Testis (tissue), 2 donors: ENCODE measurements at regions not wholly inside any gene's neighbourhood (a gene's known extent, or its start where the extent isn't known, plus 50 kb on each side); places are given as distances from the start of the nearest gene placed in this dataset.

Experiments
- DNase-seq: peaks from one replicate; pipeline ENCODE4 v3.0.0-alpha.2; 2019
- H3K27ac ChIP-seq, 2 donors: fragments of 200-600 bp; sonication (generic); one replicate each; pipeline ENCODE4 v1.5.1; 2019
- H3K27me3 ChIP-seq: fragments of 200-600 bp; sonication (generic); one replicate; pipeline ENCODE4 v1.5.1; 2019
- H3K36me3 ChIP-seq: fragments of 200-600 bp; sonication (generic); one replicate; pipeline ENCODE4 v1.5.1; 2017; ENCODE audit warnings: low read depth; ENCODE audit errors: missing control alignments
- H3K4me1 ChIP-seq: fragments of 200-600 bp; sonication (generic); one replicate; pipeline ENCODE4 v1.5.1; 2019
- H3K4me3 ChIP-seq, 2 donors: fragments of 200-600 bp; sonication (generic); one replicate each; pipeline ENCODE4 v1.5.1; 2017 to 2019
- H3K9me3 ChIP-seq: fragments of 200-600 bp; sonication (generic); one replicate; pipeline ENCODE4 v1.5.1; 2017
- CTCF ChIP-seq, 3 experiments: fragments of 450-650 bp in 2 of 3; fragments of 200-600 bp in 1 of 3; sonication (generic) in 1 of 3; IDR thresholded peaks; one replicate each; pipeline ENCODE4 v1.5.1; 2016 to 2019; ENCODE audit warnings: antibody characterized with exemption in 3 of 3, mild to moderate bottlenecking in 2 of 3, moderate library complexity in 1 of 3
- POLR2A ChIP-seq: fragments of 450-650 bp; IDR thresholded peaks from one replicate; pipeline ENCODE4 v1.6.1; 2017; ENCODE audit warnings: antibody characterized with exemption, mild to moderate bottlenecking, moderate library complexity
- WGBS, 2 donors: methylation state at CpG; one replicate each; pipeline ENCODE4 v1.1.5; 2018; 5-methylcytosine and 5-hydroxymethylcytosine counted together
- intact Hi-C: fragments of 100-400 bp; cut with DNase I; formaldehyde crosslinking; loops from one replicate; pipeline ENCODE4 v1.15.1; 2023; ENCODE audit warnings: low total_unique reads

- Histone ChIP-seq H3K36me3 (no peaks in the 10 kb centered on the region), H3K9me3 (no peaks in the 10 kb centered on the region), H3K4me3 (no peak overlapping the region), H3K4me1 (no peaks in the 10 kb centered on the region), H3K27ac (no peak overlapping the region), H3K27me3 (no peaks in the 10 kb centered on the region)
- 75 to 83% methylated on average over 4 of the region's 4 CpGs for WGBS, 2 donors
- DNase-seq = no peak
- no peak for TF ChIP-seq POLR2A
- intact Hi-C loops = no loop called here
These were observed 116.7 kb upstream of the TEX13D start for GRCh38 chrX:124215786-124216185.

- no peaks in the 10 kb centered on the region for H3K4me1 ChIP-seq
- no peaks in the 10 kb centered on the region for H3K36me3 ChIP-seq
- H3K9me3 ChIP-seq = no peaks in the 10 kb centered on the region
- WGBS, 2 donors = 72 to 79% methylated on average over 8 of the region's 8 CpGs
- no peak overlapping the region for H3K27ac ChIP-seq
- DNase-seq = no peak
- TF ChIP-seq POLR2A (no peak), CTCF (IDR thresholded peaks at IDR 0.05) (no peak)
- intact Hi-C loops = no loop called here
- no peak overlapping the region for H3K4me3 ChIP-seq
- no peaks in the 10 kb centered on the region for H3K27me3 ChIP-seq
These were observed 115.9 kb upstream of the TEX13D start for GRCh38 chrX:124216396-124217115.

- peak; percentile 13 for DNase-seq
- Histone ChIP-seq H3K27me3 (no peaks in the 10 kb centered on the region), H3K27ac (no peak overlapping the region), H3K36me3 (no peaks in the 10 kb centered on the region), H3K4me3 (no peak overlapping the region), H3K4me1 (no peaks in the 10 kb centered on the region), H3K9me3 (no peaks in the 10 kb centered on the region)
- intact Hi-C loops = no loop called here
- TF ChIP-seq POLR2A = no peak
- no peak for TF ChIP-seq CTCF (IDR thresholded peaks at IDR 0.05)
- 77 to 81% methylated on average over 8 to 9 of the region's 10 CpGs for WGBS, 2 donors
These were observed 114.9 kb upstream of the TEX13D start for GRCh38 chrX:124217304-124218251.

GRCh38 chrX:124223524-124223923, 108.9 kb upstream of the TEX13D start:
- Histone ChIP-seq H3K9me3 (no peaks in the 10 kb centered on the region), H3K27me3 (no peaks in the 10 kb centered on the region), H3K27ac (no peak overlapping the region), H3K4me3 (no peak overlapping the region), H3K36me3 (no peaks in the 10 kb centered on the region), H3K4me1 (no peaks in the 10 kb centered on the region)
- no peak for TF ChIP-seq CTCF (IDR thresholded peaks at IDR 0.05)
- 60 to 76% methylated on average over 7 of the region's 7 CpGs for WGBS, 2 donors
- intact Hi-C loops = no loop called here
- DNase-seq = no peak

GRCh38 chrX:124224528-124224927, 107.9 kb upstream of the TEX13D start:
- no peaks in the 10 kb centered on the region for H3K36me3 ChIP-seq
- intact Hi-C loops = no loop called here
- H3K4me3 ChIP-seq = no peak overlapping the region
- no peak for TF ChIP-seq POLR2A
- no peaks in the 10 kb centered on the region for H3K9me3 ChIP-seq
- DNase-seq = no peak
- H3K4me1 ChIP-seq = no peaks in the 10 kb centered on the region
- 78 to 92% methylated on average over 4 of the region's 4 CpGs for WGBS, 2 donors
- no peaks in the 10 kb centered on the region for H3K27me3 ChIP-seq
- H3K27ac ChIP-seq = no peak overlapping the region
